Nephron (organoid): ENCODE measurements at regions not wholly inside any gene's neighbourhood (a gene's known extent, or its start where the extent isn't known, plus 50 kb on each side); places are given as distances from the start of the nearest gene placed in this dataset.

Source experiments
- H3K27ac Mint-ChIP-seq, 3 experiments: 2 replicates each; pipeline ENCODE4 v1.8.0; 2020; ENCODE audit warnings: mixed read lengths in 3 of 3, mild to moderate bottlenecking in 2 of 3, moderate library complexity in 1 of 3
- H3K27me3 Mint-ChIP-seq: 2 replicates; pipeline ENCODE4 v1.8.0; 2021; ENCODE audit warnings: low read depth, mild to moderate bottlenecking, moderate library complexity, mixed read lengths
- H3K36me3 Mint-ChIP-seq: 2 replicates; pipeline ENCODE4 v1.8.0; 2020; ENCODE audit warnings: low read depth, mixed read lengths
- H3K4me1 Mint-ChIP-seq: 2 replicates; pipeline ENCODE4 v1.8.0; 2020; ENCODE audit warnings: mixed read lengths
- H3K4me3 Mint-ChIP-seq, 3 experiments: 2 replicates each; pipeline ENCODE4 v1.8.0; 2020; ENCODE audit warnings: mild to moderate bottlenecking in 3 of 3, mixed read lengths in 3 of 3, moderate library complexity in 2 of 3
- H3K9me3 Mint-ChIP-seq: 2 replicates; pipeline ENCODE4 v1.8.0; 2020; ENCODE audit warnings: mixed read lengths
- CTCF ChIP-seq, 3 experiments: fragments of 200-600 bp; sonication (generic); IDR thresholded peaks; one replicate each; pipeline ENCODE4 v1.5.0; 2021; ENCODE audit warnings: antibody characterized with exemption in 3 of 3; ENCODE audit not compliant: unreplicated experiment in 3 of 3

DNA sequence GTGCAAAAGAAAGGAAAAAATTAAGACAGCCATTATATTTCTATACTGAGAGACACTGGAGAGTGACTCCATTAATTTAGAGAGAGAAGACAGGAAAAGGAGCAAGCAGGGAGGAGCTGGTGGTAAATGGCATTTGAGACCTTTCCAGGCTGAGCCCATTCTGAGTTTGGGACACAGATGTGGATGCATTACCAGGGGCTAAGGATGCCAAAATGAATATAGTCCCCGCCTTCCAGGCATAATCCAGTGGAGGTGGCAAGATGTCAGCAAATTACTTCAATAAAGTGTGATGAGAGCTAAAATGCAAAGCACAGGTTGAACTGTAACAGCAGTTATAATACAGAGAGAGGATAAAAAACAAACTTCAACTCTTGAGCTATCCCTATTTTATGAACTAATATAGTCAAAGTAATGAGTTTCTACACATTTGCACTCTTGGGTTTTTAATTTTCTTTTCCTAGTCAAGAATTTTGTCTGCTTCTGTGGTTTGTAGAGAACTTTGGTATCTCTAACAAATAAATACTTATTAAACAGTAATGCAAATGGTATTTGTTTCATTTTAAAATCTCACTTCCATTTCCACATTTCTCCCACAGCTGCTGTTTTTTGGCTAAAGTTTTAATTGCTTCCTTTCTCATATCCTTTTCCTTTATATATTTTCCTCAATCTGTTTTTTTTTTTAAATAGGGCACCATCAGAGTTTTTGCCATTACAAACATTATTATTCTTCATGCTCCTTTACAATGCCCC lies 228.2 kb upstream of the KCNK2 start:
- no peak overlapping the region for H3K4me3 Mint-ChIP-seq
- TF ChIP-seq CTCF (IDR thresholded peaks at IDR 0.05; ENCODE audit: unreplicated experiment in 3 of 3): no peak
- H3K27ac Mint-ChIP-seq: no peak overlapping the region
- no peaks in the 10 kb centered on the region for H3K36me3 Mint-ChIP-seq
- H3K27me3 Mint-ChIP-seq: no peaks in the 10 kb centered on the region
- H3K9me3 Mint-ChIP-seq: peaks cover 9% of the 10 kb centered on the region
- no peaks in the 10 kb centered on the region for H3K4me1 Mint-ChIP-seq

GRCh38 chr1:214856843-214857242 lies 225.7 kb upstream of the KCNK2 start:
- Mint-ChIP-seq H3K4me1 (peaks cover 7% of the 10 kb centered on the region), H3K36me3 (no peaks in the 10 kb centered on the region), H3K4me3 (no peak overlapping the region), H3K27ac (no peak overlapping the region), H3K27me3 (no peaks in the 10 kb centered on the region), H3K9me3 (no peaks in the 10 kb centered on the region)
- TF ChIP-seq CTCF (IDR thresholded peaks at IDR 0.05; ENCODE audit: unreplicated experiment in 3 of 3): no peak

DNA sequence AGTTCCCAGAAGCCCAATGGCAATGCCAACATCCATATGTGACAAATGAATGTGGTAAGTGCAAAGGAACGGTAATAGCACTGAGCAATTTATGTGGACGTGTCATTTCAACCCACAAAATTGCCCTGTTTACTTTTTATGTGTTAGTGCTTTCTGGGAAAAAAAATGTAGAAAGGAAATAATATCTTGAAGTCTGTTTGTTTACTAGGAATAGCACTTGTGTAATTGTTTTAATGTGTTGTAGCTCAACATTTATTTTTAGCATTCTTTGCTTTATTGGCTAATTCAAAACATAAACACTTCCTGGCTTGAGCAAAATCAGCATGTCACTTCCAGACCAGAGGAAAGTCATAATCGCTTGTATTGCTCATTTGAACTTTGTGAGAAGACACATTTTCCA lies 224.8 kb upstream of the KCNK2 start:
- TF ChIP-seq CTCF (IDR thresholded peaks at IDR 0.05; ENCODE audit: unreplicated experiment in 3 of 3): no peak
- no peaks in the 10 kb centered on the region for H3K36me3 Mint-ChIP-seq

DNA sequence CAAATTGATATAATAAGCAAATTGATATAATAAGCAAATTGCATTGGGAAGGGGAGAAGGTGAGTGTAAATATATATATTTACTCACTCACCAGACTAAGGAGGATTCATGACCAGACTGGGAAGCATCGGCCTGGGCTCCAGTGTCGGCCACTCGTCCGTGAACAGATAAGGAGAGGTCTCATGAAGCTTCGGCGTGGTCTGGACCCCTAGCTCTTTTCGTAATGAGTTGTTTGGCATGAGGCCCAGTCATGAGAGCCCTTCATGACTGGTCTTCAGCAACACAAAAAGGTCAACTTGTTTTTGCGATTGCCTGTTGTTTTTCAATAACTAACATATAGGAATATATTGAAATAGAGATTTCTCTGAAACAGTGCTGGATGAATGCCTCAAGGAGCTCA lies 222.9 kb upstream of the KCNK2 start:
- H3K27ac Mint-ChIP-seq: no peak overlapping the region
- H3K36me3 Mint-ChIP-seq: no peaks in the 10 kb centered on the region
- H3K4me1 Mint-ChIP-seq: peaks cover 12% of the 10 kb centered on the region
- H3K27me3 Mint-ChIP-seq: no peaks in the 10 kb centered on the region
- H3K4me3 Mint-ChIP-seq: no peak overlapping the region
- no peak for TF ChIP-seq CTCF (IDR thresholded peaks at IDR 0.05; ENCODE audit: unreplicated experiment in 3 of 3)
- peaks cover 4% of the 10 kb centered on the region for H3K9me3 Mint-ChIP-seq

More for the DNA sequence above, 224.8 kb upstream of the KCNK2 start:
- no peak overlapping the region for H3K4me3 Mint-ChIP-seq
- no peaks in the 10 kb centered on the region for H3K27me3 Mint-ChIP-seq
- no peaks in the 10 kb centered on the region for H3K9me3 Mint-ChIP-seq
- peaks cover 12% of the 10 kb centered on the region for H3K4me1 Mint-ChIP-seq
- H3K27ac Mint-ChIP-seq: no peak overlapping the region

DNA sequence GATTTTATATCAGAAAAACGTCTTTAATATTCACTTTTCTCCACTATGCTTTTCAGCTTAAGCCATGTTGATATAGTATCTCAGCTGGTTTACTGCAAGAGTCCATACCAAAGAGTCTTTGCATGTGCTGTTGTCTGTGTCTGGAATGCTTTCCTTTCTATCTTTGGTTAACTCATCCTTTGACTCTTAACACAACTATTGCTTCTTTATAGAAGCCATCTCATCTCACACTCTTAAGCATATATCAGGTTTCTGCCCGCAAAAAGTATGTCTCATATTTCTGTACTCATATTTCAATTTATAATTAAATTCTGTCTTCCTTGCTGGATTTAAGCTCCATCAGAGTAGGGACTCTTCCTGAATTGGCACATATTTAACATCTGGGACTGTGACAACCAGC lies 220.9 kb upstream of the KCNK2 start:
- no peaks in the 10 kb centered on the region for H3K36me3 Mint-ChIP-seq
- no peak overlapping the region for H3K4me3 Mint-ChIP-seq
- H3K9me3 Mint-ChIP-seq: peaks cover 4% of the 10 kb centered on the region
- TF ChIP-seq CTCF (IDR thresholded peaks at IDR 0.05; ENCODE audit: unreplicated experiment in 3 of 3): no peak
- H3K27ac Mint-ChIP-seq: no peak overlapping the region
- no peaks in the 10 kb centered on the region for H3K27me3 Mint-ChIP-seq
- peaks cover 12% of the 10 kb centered on the region for H3K4me1 Mint-ChIP-seq

GRCh38 chr1:214862421-214862820 lies 220.1 kb upstream of the KCNK2 start:
- Mint-ChIP-seq H3K9me3 (peaks cover 6% of the 10 kb centered on the region), H3K27ac (no peak overlapping the region), H3K4me1 (peaks cover 12% of the 10 kb centered on the region), H3K27me3 (no peaks in the 10 kb centered on the region), H3K4me3 (no peak overlapping the region), H3K36me3 (no peaks in the 10 kb centered on the region)
- no peak for TF ChIP-seq CTCF (IDR thresholded peaks at IDR 0.05; ENCODE audit: unreplicated experiment in 3 of 3)
